IPS-15b (cell line): ENCODE measurements at regions not wholly inside any gene's neighbourhood (a gene's known extent, or its start where the extent isn't known, plus 50 kb on each side); places are given as distances from the start of the nearest gene placed in this dataset.
"Not testable (repeated sequence)": the region's sequence is repeated elsewhere in the genome, so short reads cannot be mapped to it uniquely, and the experiment has no call there.

Experiments used
- H3K27me3 ChIP-seq: one replicate; pipeline ENCODE4 v1.6.1; 2013; ENCODE audit warnings: low read length; ENCODE audit not compliant: control insufficient read depth, insufficient read depth
- H3K36me3 ChIP-seq: one replicate; pipeline ENCODE4 v1.6.1; 2013; ENCODE audit warnings: low read length; ENCODE audit not compliant: control insufficient read depth, insufficient read depth
- H3K4me1 ChIP-seq: one replicate; pipeline ENCODE4 v1.6.1; 2013; ENCODE audit warnings: mild to moderate bottlenecking, low read length; ENCODE audit not compliant: control insufficient read depth, insufficient read depth
- H3K4me3 ChIP-seq: one replicate; pipeline ENCODE4 v1.5.1; 2013; ENCODE audit warnings: low read depth, low read length
- H3K9ac ChIP-seq: one replicate; pipeline ENCODE4 v1.6.1; 2013; ENCODE audit warnings: low read depth, mild to moderate bottlenecking, low read length
- H3K9me3 ChIP-seq: one replicate; pipeline ENCODE4 v1.6.1; 2013; ENCODE audit warnings: mild to moderate bottlenecking, low read length; ENCODE audit not compliant: control insufficient read depth, insufficient read depth

GRCh38 chr18:39565551-39566230 lies 2000.1 kb upstream of the CELF4 start:
- not testable (repeated sequence) for H3K36me3 ChIP-seq, H3K4me3 ChIP-seq, H3K4me1 ChIP-seq, H3K9me3 ChIP-seq, H3K27me3 ChIP-seq, H3K9ac ChIP-seq

- H3K9me3 ChIP-seq: no peaks in the 10 kb centered on the region
- no peaks in the 10 kb centered on the region for H3K36me3 ChIP-seq
- no peak overlapping the region for H3K4me3 ChIP-seq
- H3K27me3 ChIP-seq: no peaks in the 10 kb centered on the region
- H3K4me1 ChIP-seq: no peaks in the 10 kb centered on the region
- no peak overlapping the region for H3K9ac ChIP-seq
Observed at GRCh38 chr18:39564716-39565115, 1999.1 kb upstream of the CELF4 start.

- no peak overlapping the region for H3K4me3 ChIP-seq
- H3K27me3 ChIP-seq: no peaks in the 10 kb centered on the region
- H3K36me3 ChIP-seq: no peaks in the 10 kb centered on the region
- no peak overlapping the region for H3K9ac ChIP-seq
- no peaks in the 10 kb centered on the region for H3K4me1 ChIP-seq
- no peaks in the 10 kb centered on the region for H3K9me3 ChIP-seq
Observed at GRCh38 chr18:39561126-39561525, 1995.5 kb upstream of the CELF4 start.

- Histone ChIP-seq H3K36me3 (no peaks in the 10 kb centered on the region), H3K9me3 (no peaks in the 10 kb centered on the region), H3K27me3 (no peaks in the 10 kb centered on the region), H3K4me1 (no peaks in the 10 kb centered on the region), H3K9ac (no peak overlapping the region), H3K4me3 (no peak overlapping the region)
Observed at GRCh38 chr18:39558658-39559057, 1993.1 kb upstream of the CELF4 start.

GRCh38 chr18:39555496-39555895 lies 1989.9 kb upstream of the CELF4 start:
- Histone ChIP-seq H3K4me3 (no peak overlapping the region), H3K27me3 (no peaks in the 10 kb centered on the region), H3K4me1 (no peaks in the 10 kb centered on the region), H3K9me3 (no peaks in the 10 kb centered on the region), H3K36me3 (no peaks in the 10 kb centered on the region), H3K9ac (no peak overlapping the region)

- Histone ChIP-seq H3K4me3 (no peak overlapping the region), H3K9me3 (no peaks in the 10 kb centered on the region), H3K27me3 (no peaks in the 10 kb centered on the region), H3K9ac (no peak overlapping the region), H3K36me3 (no peaks in the 10 kb centered on the region), H3K4me1 (no peaks in the 10 kb centered on the region)
Observed at GRCh38 chr18:39550701-39551100, 1985.1 kb upstream of the CELF4 start.

- Histone ChIP-seq H3K4me1 (no peaks in the 10 kb centered on the region), H3K4me3 (no peak overlapping the region), H3K36me3 (no peaks in the 10 kb centered on the region), H3K9ac (no peak overlapping the region), H3K9me3 (no peaks in the 10 kb centered on the region), H3K27me3 (no peaks in the 10 kb centered on the region)
Observed at GRCh38 chr18:39549144-39549543, 1983.5 kb upstream of the CELF4 start.

GRCh38 chr18:39531659-39532058 lies 1966.1 kb upstream of the CELF4 start:
- H3K36me3 ChIP-seq: no peaks in the 10 kb centered on the region
- H3K9me3 ChIP-seq: no peaks in the 10 kb centered on the region
- no peak overlapping the region for H3K9ac ChIP-seq
- no peaks in the 10 kb centered on the region for H3K4me1 ChIP-seq
- H3K27me3 ChIP-seq: no peaks in the 10 kb centered on the region
- no peak overlapping the region for H3K4me3 ChIP-seq

- Histone ChIP-seq H3K4me1 (no peaks in the 10 kb centered on the region), H3K4me3 (no peak overlapping the region), H3K36me3 (no peaks in the 10 kb centered on the region), H3K27me3 (no peaks in the 10 kb centered on the region), H3K9me3 (no peaks in the 10 kb centered on the region), H3K9ac (no peak overlapping the region)
Observed at GRCh38 chr18:39529358-39529757, 1963.8 kb upstream of the CELF4 start.

- Histone ChIP-seq H3K9ac (no peak overlapping the region), H3K4me3 (no peak overlapping the region), H3K4me1 (no peaks in the 10 kb centered on the region), H3K27me3 (no peaks in the 10 kb centered on the region), H3K36me3 (no peaks in the 10 kb centered on the region), H3K9me3 (no peaks in the 10 kb centered on the region)
Observed at GRCh38 chr18:39527465-39527864, 1961.9 kb upstream of the CELF4 start.

GRCh38 chr18:39524370-39524769 lies 1958.8 kb upstream of the CELF4 start:
- Histone ChIP-seq H3K9me3 (no peaks in the 10 kb centered on the region), H3K4me1 (no peaks in the 10 kb centered on the region)

GRCh38 chr18:39523281-39523680 lies 1957.7 kb upstream of the CELF4 start:
- H3K4me1 ChIP-seq: no peaks in the 10 kb centered on the region
- H3K36me3 ChIP-seq: no peaks in the 10 kb centered on the region
- no peak overlapping the region for H3K4me3 ChIP-seq

More at GRCh38 chr18:39524370-39524769, 1958.8 kb upstream of the CELF4 start:
- Histone ChIP-seq H3K36me3 (no peaks in the 10 kb centered on the region), H3K9ac (no peak overlapping the region), H3K27me3 (no peaks in the 10 kb centered on the region), H3K4me3 (no peak overlapping the region)

More at GRCh38 chr18:39523281-39523680, 1957.7 kb upstream of the CELF4 start:
- Histone ChIP-seq H3K9ac (no peak overlapping the region), H3K27me3 (no peaks in the 10 kb centered on the region), H3K9me3 (no peaks in the 10 kb centered on the region)
